ENCODE measurements at regions not wholly inside any gene's neighbourhood (a gene's known extent, or its start where the extent isn't known, plus 50 kb on each side); places are given as distances from the start of the nearest gene placed in this dataset.

DNA sequence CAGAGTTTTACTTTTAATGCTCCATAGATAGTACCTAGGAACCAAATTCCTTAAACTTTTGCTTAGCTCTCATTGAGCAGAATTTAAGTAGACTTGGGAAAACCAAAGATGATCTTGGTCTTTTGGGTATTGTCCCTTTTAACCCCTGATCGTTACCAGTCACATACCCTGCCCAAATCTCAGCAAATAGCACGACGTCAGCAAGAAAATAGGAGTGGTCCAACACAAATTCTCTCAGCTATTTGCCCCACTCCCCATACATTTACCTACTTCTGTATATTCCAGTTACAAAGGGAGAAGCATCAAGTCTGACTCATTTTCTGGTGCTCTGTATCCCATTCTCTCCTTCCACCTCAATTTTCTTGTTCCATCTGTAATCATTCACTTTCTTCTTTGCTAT is 387.3 kb downstream of the CCDC85A start:
- Histone ChIP-seq H3K4me1 (replicated peaks in 1 of 2) (no peaks in the 10 kb centered on the region), H3K9me3 (replicated peaks in 1 of 3) (no peaks in the 10 kb centered on the region), H3K36me3 (replicated peaks in 1 of 2) (no peaks in the 10 kb centered on the region), H3K27ac (no peak overlapping the region), H3K4me3 (no peak overlapping the region), H3K27me3 (no peaks in the 10 kb centered on the region)
- WGBS, 4 donors: 68 to 77% (median 74%) methylated on average over 3 of the region's 3 CpGs
- no peak for DNase-seq
- TF ChIP-seq, protein P1, sequence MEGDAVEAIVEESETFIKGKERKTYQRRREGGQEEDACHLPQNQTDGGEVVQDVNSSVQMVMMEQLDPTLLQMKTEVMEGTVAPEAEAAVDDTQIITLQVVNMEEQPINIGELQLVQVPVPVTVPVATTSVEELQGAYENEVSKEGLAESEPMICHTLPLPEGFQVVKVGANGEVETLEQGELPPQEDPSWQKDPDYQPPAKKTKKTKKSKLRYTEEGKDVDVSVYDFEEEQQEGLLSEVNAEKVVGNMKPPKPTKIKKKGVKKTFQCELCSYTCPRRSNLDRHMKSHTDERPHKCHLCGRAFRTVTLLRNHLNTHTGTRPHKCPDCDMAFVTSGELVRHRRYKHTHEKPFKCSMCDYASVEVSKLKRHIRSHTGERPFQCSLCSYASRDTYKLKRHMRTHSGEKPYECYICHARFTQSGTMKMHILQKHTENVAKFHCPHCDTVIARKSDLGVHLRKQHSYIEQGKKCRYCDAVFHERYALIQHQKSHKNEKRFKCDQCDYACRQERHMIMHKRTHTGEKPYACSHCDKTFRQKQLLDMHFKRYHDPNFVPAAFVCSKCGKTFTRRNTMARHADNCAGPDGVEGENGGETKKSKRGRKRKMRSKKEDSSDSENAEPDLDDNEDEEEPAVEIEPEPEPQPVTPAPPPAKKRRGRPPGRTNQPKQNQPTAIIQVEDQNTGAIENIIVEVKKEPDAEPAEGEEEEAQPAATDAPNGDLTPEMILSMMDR (IDR thresholded peaks at IDR 0.05): no peak
- no peak for TF ChIP-seq POLR2A (IDR thresholded peaks at IDR 0.05)
- intact Hi-C loops (cut with DNase I): no loop called here

- Histone ChIP-seq H3K4me1 (replicated peaks in 1 of 2) (no peaks in the 10 kb centered on the region), H3K9me3 (replicated peaks in 1 of 3) (no peaks in the 10 kb centered on the region), H3K27ac (no peak overlapping the region), H3K27me3 (no peaks in the 10 kb centered on the region), H3K36me3 (replicated peaks in 1 of 2) (no peaks in the 10 kb centered on the region), H3K4me3 (no peak overlapping the region)
- TF ChIP-seq POLR2A (IDR thresholded peaks at IDR 0.05): no peak
- TF ChIP-seq, protein P1 (IDR thresholded peaks at IDR 0.05): no peak
- no peak for DNase-seq
- 52 to 83% (median 74%) methylated on average over 3 of the region's 3 CpGs for WGBS, 4 donors
- intact Hi-C loops (cut with DNase I): no loop called here
Measured at GRCh38 chr2:56576001-56576400, 392.2 kb downstream of the CCDC85A start.

DNA sequence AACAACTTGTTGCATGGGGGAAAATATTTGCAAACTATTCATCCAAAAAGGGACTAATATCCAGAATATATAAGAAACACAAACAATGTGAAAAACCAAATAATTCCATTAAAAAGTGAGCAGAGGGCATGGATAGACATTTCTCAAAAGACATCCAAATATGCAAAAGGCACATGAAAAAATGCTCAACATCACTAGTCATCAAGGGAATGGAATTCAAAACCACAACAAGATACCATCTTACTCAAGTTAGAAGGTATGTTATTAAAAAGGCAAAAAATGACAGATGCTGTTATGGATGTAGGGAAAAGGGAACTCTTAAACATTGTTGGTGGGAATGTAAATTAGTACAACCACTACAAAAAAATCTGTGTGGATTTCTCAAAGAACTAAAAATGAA is 396.5 kb downstream of the CCDC85A start:
- no peak for DNase-seq
- no peaks in the 10 kb centered on the region for H3K36me3 ChIP-seq (replicated peaks in 1 of 2)
- intact Hi-C loops (cut with DNase I): no loop called here
- H3K4me3 ChIP-seq: no peak overlapping the region
- no peak for TF ChIP-seq POLR2A (IDR thresholded peaks at IDR 0.05)
- TF ChIP-seq, protein P1 (IDR thresholded peaks at IDR 0.05): no peak
- H3K9me3 ChIP-seq (replicated peaks in 1 of 3): no peaks in the 10 kb centered on the region
- no peaks in the 10 kb centered on the region for H3K27me3 ChIP-seq
- H3K4me1 ChIP-seq (replicated peaks in 1 of 2): no peaks in the 10 kb centered on the region
- no peak overlapping the region for H3K27ac ChIP-seq

DNA sequence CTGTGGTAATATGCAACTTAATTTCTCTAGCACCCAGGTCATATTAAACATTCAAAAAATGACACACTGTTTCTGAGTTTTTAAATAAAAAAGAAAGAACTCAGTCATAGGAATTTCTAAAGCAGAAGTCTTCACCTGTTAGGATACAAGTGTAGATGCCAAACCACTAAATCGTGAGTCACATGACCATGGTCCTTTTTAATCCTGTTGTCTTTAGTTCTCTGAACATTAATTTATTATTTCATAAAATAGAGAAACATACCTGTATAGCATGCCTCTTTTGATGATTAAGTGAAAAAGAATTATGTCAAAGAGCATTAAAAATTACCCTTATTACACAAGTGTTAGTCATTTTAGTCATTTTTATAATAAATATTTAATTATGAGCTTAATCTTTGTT is 398.8 kb downstream of the CCDC85A start:
- intact Hi-C loops (cut with DNase I): no loop called here
- no peak for TF ChIP-seq POLR2A (IDR thresholded peaks at IDR 0.05)
- TF ChIP-seq, protein P1 (IDR thresholded peaks at IDR 0.05): no peak
- H3K27ac ChIP-seq: no peak overlapping the region
- no peaks in the 10 kb centered on the region for H3K27me3 ChIP-seq
- H3K9me3 ChIP-seq (replicated peaks in 1 of 3): no peaks in the 10 kb centered on the region
- DNase-seq: no peak
- 58 to 75% (median 66%) methylated on average over 1 of the region's 1 CpG for WGBS, 4 donors
- no peak overlapping the region for H3K4me3 ChIP-seq
- H3K4me1 ChIP-seq (replicated peaks in 1 of 2): no peaks in the 10 kb centered on the region
- H3K36me3 ChIP-seq (replicated peaks in 1 of 2): no peaks in the 10 kb centered on the region
